Mesenchymal stem cell (in vitro differentiated cells and primary cell): ENCODE measurements at regions not wholly inside any gene's neighbourhood (a gene's known extent, or its start where the extent isn't known, plus 50 kb on each side); places are given as distances from the start of the nearest gene placed in this dataset.

ENCODE experiments used
- DNase-seq: peaks from one replicate; pipeline ENCODE4 v3.0.0-alpha.2; 2013
- H2AFZ ChIP-seq: one replicate; pipeline ENCODE4 v1.6.1; 2013; ENCODE audit warnings: low read depth, mild to moderate bottlenecking, control low read depth, inconsistent platforms, low read length, moderate library complexity
- H2AK5ac ChIP-seq: 2 replicates; pipeline ENCODE4 v1.6.1; 2013; ENCODE audit warnings: low read length, moderate library complexity, mild to moderate bottlenecking, inconsistent platforms; ENCODE audit not compliant: severe bottlenecking
- H2BK120ac ChIP-seq: one replicate; pipeline ENCODE4 v1.6.1; 2013; ENCODE audit warnings: low read depth, mild to moderate bottlenecking, inconsistent platforms, low read length, moderate library complexity
- H2BK12ac ChIP-seq, 2 experiments: one replicate each; pipeline ENCODE4 v1.6.1; 2013; ENCODE audit warnings: inconsistent platforms in 2 of 2, low read length in 2 of 2, mild to moderate bottlenecking in 2 of 2, moderate library complexity in 2 of 2, control low read depth in 1 of 2
- H2BK15ac ChIP-seq: one replicate; pipeline ENCODE4 v1.6.1; 2013; ENCODE audit warnings: mild to moderate bottlenecking, low read depth, inconsistent platforms; ENCODE audit not compliant: poor library complexity, severe bottlenecking
- H2BK5ac ChIP-seq: 2 replicates; pipeline ENCODE4 v1.6.1; 2013; ENCODE audit warnings: low read depth, mild to moderate bottlenecking, low read length, control low read depth, inconsistent platforms; ENCODE audit not compliant: poor library complexity, severe bottlenecking
- H3K14ac ChIP-seq, 2 experiments: one replicate each; pipeline ENCODE4 v1.6.1; 2013; ENCODE audit warnings: inconsistent platforms in 2 of 2, low read length in 2 of 2, control low read depth in 1 of 2, mild to moderate bottlenecking in 1 of 2, moderate library complexity in 1 of 2
- H3K18ac ChIP-seq, 2 experiments: one replicate each; pipeline ENCODE4 v1.6.1; 2013; ENCODE audit warnings: inconsistent platforms in 2 of 2, low read length in 2 of 2, control low read depth in 1 of 2, low read depth in 1 of 2, mild to moderate bottlenecking in 1 of 2
- H3K23ac ChIP-seq, 2 experiments: one replicate each; pipeline ENCODE4 v1.6.1; 2013; ENCODE audit warnings: inconsistent platforms in 2 of 2, low read length in 2 of 2, mild to moderate bottlenecking in 2 of 2, moderate library complexity in 2 of 2, control low read depth in 1 of 2
- H3K27ac ChIP-seq: 2 replicates; pipeline ENCODE4 v1.5.1; 2013; ENCODE audit warnings: mild to moderate bottlenecking, moderate library complexity, low read length, control low read depth, inconsistent platforms; ENCODE audit not compliant: poor library complexity, severe bottlenecking
- H3K27me3 ChIP-seq, 2 experiments: 2 replicates each; pipeline versions ENCODE4 v1.6.1 to v1.7.0; 2013; ENCODE audit warnings: low read length in 2 of 2, mild to moderate bottlenecking in 2 of 2, moderate library complexity in 2 of 2, control low read depth in 1 of 2, inconsistent platforms in 1 of 2; ENCODE audit not compliant: control insufficient read depth in 1 of 2, insufficient read depth in 1 of 2
- H3K36me3 ChIP-seq, 2 experiments: 2 replicates each; pipeline versions ENCODE4 v1.6.1 to v1.7.0; 2013; ENCODE audit warnings: low read length in 2 of 2, control low read depth in 1 of 2, inconsistent platforms in 1 of 2, low read depth in 1 of 2, mild to moderate bottlenecking in 1 of 2; ENCODE audit not compliant: insufficient read depth in 2 of 2, control insufficient read depth in 1 of 2
- H3K4ac ChIP-seq, 2 experiments: one replicate each; pipeline ENCODE4 v1.6.1; 2013; ENCODE audit warnings: inconsistent platforms in 2 of 2, low read length in 2 of 2, mild to moderate bottlenecking in 2 of 2, moderate library complexity in 2 of 2, control low read depth in 1 of 2, low read depth in 1 of 2
- H3K4me1 ChIP-seq: 2 replicates; pipeline ENCODE4 v1.6.1; 2013; ENCODE audit warnings: low read depth, low read length, control low read depth; ENCODE audit not compliant: control insufficient read depth, insufficient read depth
- H3K4me2 ChIP-seq: 2 replicates; pipeline ENCODE4 v1.6.1; 2013; ENCODE audit warnings: low read length, mild to moderate bottlenecking, inconsistent platforms; ENCODE audit not compliant: poor library complexity, severe bottlenecking
- H3K4me3 ChIP-seq, 2 experiments: 2 replicates each; pipeline versions ENCODE4 v1.5.1 to v1.7.0; 2013; ENCODE audit warnings: low read length in 2 of 2, mild to moderate bottlenecking in 2 of 2, control low read depth in 1 of 2, low read depth in 1 of 2; ENCODE audit not compliant: insufficient read depth in 1 of 2
- H3K79me1 ChIP-seq: replicated peaks from 2 replicates; pipeline ENCODE4 v1.6.1; 2013; ENCODE audit warnings: mild to moderate bottlenecking, control low read depth, low read length, inconsistent platforms; ENCODE audit not compliant: poor library complexity, severe bottlenecking
- H3K9ac ChIP-seq: 2 replicates; pipeline ENCODE4 v1.7.0; 2013; ENCODE audit warnings: mild to moderate bottlenecking, low read length, moderate library complexity
- H3K9me3 ChIP-seq: 2 replicates; pipeline ENCODE4 v1.7.0; 2013; ENCODE audit warnings: mild to moderate bottlenecking, low read length; ENCODE audit not compliant: control insufficient read depth
- H4K8ac ChIP-seq: one replicate; pipeline ENCODE4 v1.6.1; 2013; ENCODE audit warnings: inconsistent platforms, mild to moderate bottlenecking, low read length, moderate library complexity
- H4K91ac ChIP-seq: one replicate; pipeline ENCODE4 v1.6.1; 2013; ENCODE audit warnings: mild to moderate bottlenecking, low read length, inconsistent platforms
- WGBS: methylation state at CpG from one replicate; pipeline ENCODE4 v1.1.7; 2013; ENCODE audit warnings: mixed read lengths; 5-methylcytosine and 5-hydroxymethylcytosine counted together

DNA sequence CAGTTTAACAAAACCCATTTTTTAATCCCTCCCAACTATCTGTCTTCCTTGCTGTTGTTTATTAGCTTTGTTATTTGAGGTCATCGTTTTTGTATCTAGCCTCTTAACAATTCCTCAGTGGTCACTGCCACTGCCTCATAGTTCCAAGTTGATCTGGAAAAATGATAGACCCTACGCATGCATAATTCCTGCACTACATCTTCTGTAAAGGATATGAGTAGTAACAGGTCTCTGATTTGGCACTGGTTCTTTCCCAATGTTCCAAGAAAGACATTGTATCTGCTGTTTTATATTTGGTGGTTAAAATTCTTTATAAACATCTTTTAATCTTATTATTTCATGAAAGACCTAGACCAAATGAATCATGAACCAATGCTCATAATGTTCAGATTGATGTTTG is 166.6 kb downstream of the ZNF330 start:
- no peaks in the 10 kb centered on the region for H3K27me3 ChIP-seq
- no peak overlapping the region for H3K4ac ChIP-seq
- no peak for DNase-seq
- H3K14ac ChIP-seq, result no peak overlapping the region
- no peak overlapping the region for H3K9ac ChIP-seq
- no peak overlapping the region for H3K27ac ChIP-seq
- no peak overlapping the region for H2BK5ac ChIP-seq
- no peaks in the 10 kb centered on the region for H3K9me3 ChIP-seq
- no peaks in the 10 kb centered on the region for H3K36me3 ChIP-seq
- WGBS, result 94% methylated on average over 2 of the region's 2 CpGs
- no peak overlapping the region for H2AFZ ChIP-seq
- H2AK5ac ChIP-seq, result no peak overlapping the region
- no peak overlapping the region for H2BK15ac ChIP-seq
- H3K18ac ChIP-seq, result no peak overlapping the region
- H3K4me1 ChIP-seq, result no peaks in the 10 kb centered on the region
- H2BK120ac ChIP-seq, result no peak overlapping the region
- H3K23ac ChIP-seq, result no peak overlapping the region
- H2BK12ac ChIP-seq, result no peak overlapping the region
- H3K79me1 ChIP-seq, result no peaks in the 10 kb centered on the region
- no peak overlapping the region for H3K4me2 ChIP-seq
- no peak overlapping the region for H4K91ac ChIP-seq
- H3K4me3 ChIP-seq, result no peak overlapping the region
- no peak overlapping the region for H4K8ac ChIP-seq

DNA sequence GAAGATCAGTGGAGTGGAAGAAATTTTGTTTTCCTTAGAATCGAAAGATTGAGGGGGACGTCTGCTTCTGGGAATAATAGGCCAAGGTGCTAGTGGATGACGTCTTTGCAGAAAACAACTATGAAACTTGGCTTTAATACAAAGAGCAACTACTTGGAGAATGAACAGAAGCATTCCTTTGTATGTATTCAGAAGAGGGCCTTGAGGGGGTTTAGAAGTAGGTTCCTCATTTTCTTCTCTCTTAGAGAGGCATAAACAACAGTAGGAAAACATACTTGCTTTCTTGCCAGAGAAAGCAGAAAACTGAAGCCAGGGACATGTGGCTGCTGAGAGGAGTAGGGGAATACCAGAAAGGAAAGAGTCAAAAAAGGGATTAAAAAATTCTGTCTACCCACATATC is 167.8 kb downstream of the ZNF330 start:
- Histone ChIP-seq H2BK12ac (no peak overlapping the region), H2AK5ac (no peak overlapping the region), H3K79me1 (no peaks in the 10 kb centered on the region), H3K4me3 (no peak overlapping the region), H2AFZ (no peak overlapping the region), H3K14ac (no peak overlapping the region), H3K4me2 (no peak overlapping the region), H2BK15ac (no peak overlapping the region), H3K27me3 (no peaks in the 10 kb centered on the region), H3K27ac (no peak overlapping the region), H3K4me1 (peaks cover 1% of the 10 kb centered on the region), H3K4ac (no peak overlapping the region), H4K8ac (no peak overlapping the region), H4K91ac (no peak overlapping the region), H3K36me3 (no peaks in the 10 kb centered on the region), H2BK120ac (no peak overlapping the region), H3K23ac (no peak overlapping the region), H3K18ac (no peak overlapping the region), H2BK5ac (no peak overlapping the region), H3K9ac (no peak overlapping the region), H3K9me3 (no peaks in the 10 kb centered on the region)
- WGBS, result 100% methylated on average over 2 of the region's 3 CpGs
- DNase-seq, result peak; percentile 7

DNA sequence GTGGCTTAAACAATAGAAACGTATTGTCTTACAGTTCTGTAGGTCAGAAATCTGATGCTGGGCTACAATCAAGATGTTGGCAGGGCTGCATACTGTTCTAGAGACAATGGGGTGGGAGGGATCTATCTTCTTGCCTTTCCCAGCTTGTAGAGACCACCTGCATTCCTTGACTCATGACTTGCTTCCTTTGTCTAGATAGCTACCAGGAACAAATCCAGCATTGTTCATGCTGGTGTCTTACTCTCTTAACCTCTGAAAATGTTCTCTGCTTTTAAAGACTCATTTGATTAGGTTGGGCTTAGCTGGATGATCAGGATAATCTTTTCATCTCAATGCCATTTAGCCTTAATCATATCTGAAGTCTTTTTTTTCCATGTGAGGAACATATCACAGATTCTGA is 169.0 kb downstream of the ZNF330 start:
- no peaks in the 10 kb centered on the region for H3K79me1 ChIP-seq
- no peak overlapping the region for H3K23ac ChIP-seq
- no peak overlapping the region for H2BK120ac ChIP-seq
- no peak overlapping the region for H2BK15ac ChIP-seq
- H3K9me3 ChIP-seq, result no peaks in the 10 kb centered on the region
- H3K18ac ChIP-seq, result no peak overlapping the region
- H4K91ac ChIP-seq, result no peak overlapping the region
- H3K27ac ChIP-seq, result no peak overlapping the region
- peaks cover 1% of the 10 kb centered on the region for H3K4me1 ChIP-seq
- H2BK5ac ChIP-seq, result no peak overlapping the region
- no peak overlapping the region for H2AK5ac ChIP-seq
- H3K9ac ChIP-seq, result no peak overlapping the region
- 100% methylated on average over 1 of the region's 1 CpG for WGBS
- H3K36me3 ChIP-seq, result no peaks in the 10 kb centered on the region
- DNase-seq, result no peak
- H3K4me3 ChIP-seq, result no peak overlapping the region
- no peak overlapping the region for H3K14ac ChIP-seq
- no peak overlapping the region for H4K8ac ChIP-seq
- no peak overlapping the region for H2BK12ac ChIP-seq
- H2AFZ ChIP-seq, result no peak overlapping the region
- H3K27me3 ChIP-seq, result no peaks in the 10 kb centered on the region
- H3K4me2 ChIP-seq, result no peak overlapping the region
- no peak overlapping the region for H3K4ac ChIP-seq

DNA sequence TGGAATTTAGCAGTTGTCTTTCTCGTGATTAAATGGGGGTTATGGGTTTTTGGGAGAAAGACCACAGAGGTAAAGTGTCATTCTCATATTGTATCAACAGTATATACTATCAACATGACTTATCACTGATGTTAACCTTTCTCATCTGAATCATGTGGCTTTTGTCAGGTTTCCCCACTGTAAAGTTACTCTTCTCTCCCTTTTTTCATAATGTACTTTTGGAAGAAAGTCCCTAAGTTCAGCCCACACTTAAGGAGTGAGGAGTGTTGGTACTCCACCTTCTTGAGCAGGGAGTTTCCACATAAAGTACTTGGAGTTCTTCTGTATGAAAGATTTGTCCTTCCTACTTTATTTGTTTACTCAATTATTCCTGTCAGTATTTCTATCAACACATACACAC is 169.9 kb downstream of the ZNF330 start:
- H3K36me3 ChIP-seq, result no peaks in the 10 kb centered on the region
- DNase-seq, result no peak
- no peak overlapping the region for H3K14ac ChIP-seq
- H3K79me1 ChIP-seq, result no peaks in the 10 kb centered on the region
- H3K4ac ChIP-seq, result no peak overlapping the region
- H3K27ac ChIP-seq, result no peak overlapping the region
- H3K23ac ChIP-seq, result no peak overlapping the region
- H3K4me2 ChIP-seq, result no peak overlapping the region
- no peak overlapping the region for H4K8ac ChIP-seq
- no peak overlapping the region for H2AFZ ChIP-seq
- H2BK12ac ChIP-seq, result no peak overlapping the region
- H2BK15ac ChIP-seq, result no peak overlapping the region
- H4K91ac ChIP-seq, result no peak overlapping the region
- H3K9ac ChIP-seq, result no peak overlapping the region
- H3K18ac ChIP-seq, result no peak overlapping the region
- WGBS, result no CpG with 5 or more reads among the region's 1 CpG
- H3K4me3 ChIP-seq, result no peak overlapping the region
- no peak overlapping the region for H2BK120ac ChIP-seq
- H2BK5ac ChIP-seq, result no peak overlapping the region
- no peaks in the 10 kb centered on the region for H3K27me3 ChIP-seq
- H3K9me3 ChIP-seq, result no peaks in the 10 kb centered on the region
- no peak overlapping the region for H2AK5ac ChIP-seq
- peaks cover 1% of the 10 kb centered on the region for H3K4me1 ChIP-seq
